ENCODE measurements at regions not wholly inside any gene's neighbourhood (a gene's known extent, or its start where the extent isn't known, plus 50 kb on each side); places are given as distances from the start of the nearest gene placed in this dataset.
"Not testable (repeated sequence)": the region's sequence is repeated elsewhere in the genome, so short reads cannot be mapped to it uniquely, and the experiment has no call there.

DNA sequence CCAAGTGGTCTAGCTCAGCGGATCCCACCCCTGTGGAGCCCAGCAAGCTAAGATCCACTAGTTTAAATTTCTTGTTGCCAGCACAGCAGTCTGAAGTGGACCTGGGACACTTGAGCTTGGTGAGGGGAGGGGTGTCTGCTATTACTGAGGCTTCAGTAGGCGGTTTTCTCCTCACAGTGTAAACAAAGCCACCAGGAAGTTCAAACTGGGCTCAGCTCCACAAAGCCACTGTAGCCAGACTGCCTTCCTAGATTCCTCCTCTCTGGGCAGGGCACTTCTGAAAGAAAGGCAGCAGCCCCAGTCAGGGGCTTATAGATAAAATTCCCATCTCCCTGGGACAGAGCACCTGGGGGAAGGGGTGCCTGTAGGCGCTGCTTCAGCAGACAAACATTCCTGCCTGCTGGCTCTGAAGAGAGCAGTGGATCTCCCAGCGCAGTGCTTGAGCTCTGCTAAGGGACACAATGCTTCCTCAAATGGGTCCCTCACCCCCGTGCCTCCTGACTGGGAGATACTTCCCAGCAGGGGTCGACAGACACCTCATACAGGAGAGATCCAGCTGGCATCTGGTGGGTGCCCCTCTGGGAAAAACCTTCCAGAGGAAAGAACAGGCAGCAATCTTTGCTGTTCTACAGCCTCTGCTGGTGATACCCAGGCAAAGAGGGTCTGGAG, 148.6 kb upstream of the PDE4D start:
- TF ChIP-seq, protein P1, sequence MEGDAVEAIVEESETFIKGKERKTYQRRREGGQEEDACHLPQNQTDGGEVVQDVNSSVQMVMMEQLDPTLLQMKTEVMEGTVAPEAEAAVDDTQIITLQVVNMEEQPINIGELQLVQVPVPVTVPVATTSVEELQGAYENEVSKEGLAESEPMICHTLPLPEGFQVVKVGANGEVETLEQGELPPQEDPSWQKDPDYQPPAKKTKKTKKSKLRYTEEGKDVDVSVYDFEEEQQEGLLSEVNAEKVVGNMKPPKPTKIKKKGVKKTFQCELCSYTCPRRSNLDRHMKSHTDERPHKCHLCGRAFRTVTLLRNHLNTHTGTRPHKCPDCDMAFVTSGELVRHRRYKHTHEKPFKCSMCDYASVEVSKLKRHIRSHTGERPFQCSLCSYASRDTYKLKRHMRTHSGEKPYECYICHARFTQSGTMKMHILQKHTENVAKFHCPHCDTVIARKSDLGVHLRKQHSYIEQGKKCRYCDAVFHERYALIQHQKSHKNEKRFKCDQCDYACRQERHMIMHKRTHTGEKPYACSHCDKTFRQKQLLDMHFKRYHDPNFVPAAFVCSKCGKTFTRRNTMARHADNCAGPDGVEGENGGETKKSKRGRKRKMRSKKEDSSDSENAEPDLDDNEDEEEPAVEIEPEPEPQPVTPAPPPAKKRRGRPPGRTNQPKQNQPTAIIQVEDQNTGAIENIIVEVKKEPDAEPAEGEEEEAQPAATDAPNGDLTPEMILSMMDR (IDR thresholded peaks at IDR 0.05) = not testable (repeated sequence)
- not testable (repeated sequence) for TF ChIP-seq EP300 (IDR thresholded peaks at IDR 0.05)
